Endothelial cell of umbilical vein (primary cell): ENCODE measurements at regions not wholly inside any gene's neighbourhood (a gene's known extent, or its start where the extent isn't known, plus 50 kb on each side); places are given as distances from the start of the nearest gene placed in this dataset. TPM values are rescaled to one million over a fixed set of nuclear protein-coding genes. Genes with fewer than 3 reads are reported as not detected.

ENCODE experiments used
- BruUV-seq: library from RNA; stranded (reverse); fragments of 400-500 nt; replicated peaks from 2 replicates; lab custom pipeline; 2021; lab: Mats Ljungman, UMichigan
- CTCF ChIA-PET: fragments of 300-600, 350-600 bp; sonication (Branson Sonifier 250); formaldehyde crosslinking; loops from one replicate; lab custom pipeline; 2021; ENCODE audit warnings: antibody characterized with exemption, inconsistent platforms; lab: Charles Lee
- POLR2A ChIA-PET: fragments of 300-600, 350-600 bp; sonication (Branson Sonifier 250); formaldehyde crosslinking; loops from one replicate; lab custom pipeline; 2021; ENCODE audit warnings: antibody characterized with exemption, inconsistent platforms; lab: Charles Lee
- DNase-seq: peaks from one replicate; pipeline ENCODE4 v3.0.0-alpha.2; 2011; ENCODE audit warnings: low read depth, low spot score
- FAIRE-seq: peaks from 2 replicates; lab custom pipeline; 2011; peaks lifted over from hg19 to GRCh38; lab: Jason Lieb, UNC
- H2AFZ ChIP-seq: 2 replicates; pipeline ENCODE4 v1.6.0; 2012; ENCODE audit warnings: low read depth, low read length, control low read depth, inconsistent platforms
- H3K27ac ChIP-seq: 2 replicates; pipeline ENCODE4 v1.5.1; 2011; ENCODE audit warnings: low read depth, mild to moderate bottlenecking, control low read depth, low read length, moderate library complexity; ENCODE audit not compliant: insufficient read depth
- H3K27me3 ChIP-seq, 2 experiments: 2 replicates each; pipeline versions ENCODE4 v1.6.0 to v1.6.1; 2011; ENCODE audit warnings: low read length in 2 of 2, mixed read lengths in 1 of 2; ENCODE audit not compliant: control insufficient read depth in 2 of 2, insufficient read depth in 2 of 2
- H3K36me3 ChIP-seq, 2 experiments: 2 replicates in 1 of 2; 3 replicates in 1 of 2; pipeline ENCODE4 v1.5.1; 2011; ENCODE audit warnings: low read length in 2 of 2, mild to moderate bottlenecking in 1 of 2, moderate library complexity in 1 of 2; ENCODE audit not compliant: control insufficient read depth in 2 of 2, insufficient read depth in 2 of 2; ENCODE audit errors: extremely low read depth in 1 of 2
- H3K4me1 ChIP-seq: 3 replicates; pipeline ENCODE4 v1.5.1; 2011; ENCODE audit warnings: mild to moderate bottlenecking, low read length; ENCODE audit not compliant: control insufficient read depth, insufficient read depth; ENCODE audit errors: extremely low read depth
- H3K4me2 ChIP-seq: 2 replicates; pipeline ENCODE4 v1.6.1; 2011; ENCODE audit warnings: low read length, control low read depth, mixed read lengths; ENCODE audit not compliant: insufficient read depth
- H3K4me3 ChIP-seq, 3 experiments: fragments of 200-600 bp in 1 of 3; sonication (generic), shearing (Covaris generic) in 1 of 3; replicated peaks in 1 of 3; 2 replicates each; pipeline ENCODE4 v1.5.1; 2011 to 2016; ENCODE audit warnings: control low read depth in 3 of 3, low read length in 3 of 3, mild to moderate bottlenecking in 2 of 3, inconsistent platforms in 1 of 3, low read depth in 1 of 3, moderate library complexity in 1 of 3; ENCODE audit not compliant: insufficient read depth in 1 of 3
- H3K79me2 ChIP-seq: 2 replicates; pipeline ENCODE4 v1.6.0; 2012; ENCODE audit warnings: low read length, inconsistent platforms; ENCODE audit not compliant: control insufficient read depth, insufficient read depth
- H3K9ac ChIP-seq: replicated peaks from 2 replicates; pipeline ENCODE3; 2011; ENCODE audit warnings: low read length, control low read depth; ENCODE audit not compliant: insufficient read depth; ENCODE audit errors: extremely low read depth
- H3K9me1 ChIP-seq: replicated peaks from 3 replicates; pipeline ENCODE4 v1.6.0; 2011; ENCODE audit warnings: mild to moderate bottlenecking, low read length; ENCODE audit not compliant: control insufficient read depth, insufficient read depth; ENCODE audit errors: extremely low read depth
- H3K9me3 ChIP-seq: replicated peaks from 2 replicates; pipeline ENCODE4 v1.5.1; 2012; ENCODE audit warnings: low read length, inconsistent platforms; ENCODE audit not compliant: control insufficient read depth, insufficient read depth
- H4K20me1 ChIP-seq: replicated peaks from 2 replicates; pipeline ENCODE3; 2011; ENCODE audit warnings: mild to moderate bottlenecking, low read length; ENCODE audit not compliant: control insufficient read depth, insufficient read depth; ENCODE audit errors: extremely low read depth
- CTCF ChIP-seq, 2 donors: IDR thresholded peaks; 1 replicate in 1 of 2; 2 replicates in 1 of 2; pipeline ENCODE4 v1.5.1; 2011; ENCODE audit warnings: low read length in 2 of 2, mild to moderate bottlenecking in 2 of 2, moderate library complexity in 2 of 2, control low read depth in 1 of 2, inconsistent platforms in 1 of 2, low read depth in 1 of 2; ENCODE audit not compliant: insufficient read depth in 1 of 2; ENCODE audit errors: extremely low read depth in 1 of 2
- EZH2 ChIP-seq: IDR thresholded peaks from 2 replicates; pipeline ENCODE4 v1.6.1; 2012; ENCODE audit warnings: borderline replicate concordance, low read depth, mild to moderate bottlenecking, moderate library complexity, low read length, inconsistent platforms; ENCODE audit not compliant: severe bottlenecking
- GATA2 ChIP-seq: IDR thresholded peaks from 2 replicates; pipeline ENCODE4 v1.7.0; 2011; ENCODE audit warnings: low read depth, mild to moderate bottlenecking, moderate library complexity, mixed read lengths, low read length; ENCODE audit not compliant: insufficient read length, insufficient read depth
- MYC ChIP-seq: IDR thresholded peaks from one replicate; pipeline ENCODE4 v1.6.1; 2011; ENCODE audit warnings: mild to moderate bottlenecking, low read depth, low read length
- POLR2A ChIP-seq: IDR thresholded peaks from 2 replicates; pipeline ENCODE4 v1.6.1; 2012; ENCODE audit warnings: low read depth, mild to moderate bottlenecking, control low read depth, low read length
- POLR2AphosphoS5 ChIP-seq: IDR thresholded peaks from 2 replicates; pipeline ENCODE4 v1.6.1; 2012; ENCODE audit warnings: low read depth, mild to moderate bottlenecking, control low read depth, low read length, moderate library complexity; ENCODE audit not compliant: insufficient read depth
- dilution Hi-C: fragments of 300-500 bp; cut with MboI; formaldehyde crosslinking; loops from one replicate; pipeline ENCODE4 v1.15.0; 2019; ENCODE audit warnings: low sequenced_read_pairs; ENCODE audit not compliant: extremely low pct_ligation_motif_present
- intact Hi-C: fragments of 100-400 bp; cut with micrococcal nuclease; formaldehyde crosslinking; loops from one replicate; pipeline ENCODE4 v1.10.0; 2022
- small RNA-seq: library from RNA; depleted of rRNA; stranded (forward); fragments of <200 nt; gene quantifications from one replicate; pipeline ENCODE3, GENCODE V24; 2012; ENCODE audit warnings: low replicate concordance, low read depth; ENCODE audit not compliant: insufficient read depth, insufficient read length

DNA sequence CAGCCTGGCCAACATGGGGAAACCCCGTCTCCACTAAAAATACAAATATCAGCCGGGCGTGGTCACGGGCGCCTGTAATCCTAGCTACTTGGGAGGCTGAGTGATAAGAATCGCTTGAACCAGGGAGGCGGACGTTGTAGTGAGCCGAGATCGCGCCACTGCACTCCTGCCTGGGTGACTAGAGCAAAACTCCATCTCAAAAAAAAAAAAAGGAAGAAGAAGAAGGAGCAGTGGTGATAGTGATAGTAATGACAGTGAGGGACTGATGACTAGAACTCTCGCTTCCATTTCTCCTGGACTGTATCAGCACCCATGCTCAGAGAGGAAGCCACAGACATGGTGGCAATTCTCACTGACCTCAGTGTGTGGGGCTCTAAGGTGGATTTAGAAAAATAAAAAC is 52.6 kb upstream of the CLINT1 start:
- dilution Hi-C loops = no loop called here

More for the DNA sequence above, 52.6 kb upstream of the CLINT1 start:
- intact Hi-C loops = no loop called here
- DNase-seq (no peak), FAIRE-seq (no peak)
- Histone ChIP-seq H3K9me3 (no peaks in the 10 kb centered on the region), H3K27ac (no peak overlapping the region), H3K27me3 (no peaks in the 10 kb centered on the region), H2AFZ (no peak overlapping the region), H3K9me1 (no peaks in the 10 kb centered on the region), H3K79me2 (no peaks in the 10 kb centered on the region), H3K4me3 (no peak overlapping the region), H3K36me3 (no peaks in the 10 kb centered on the region), H3K4me1 (no peaks in the 10 kb centered on the region), H3K9ac (no peak overlapping the region), H4K20me1 (no peaks in the 10 kb centered on the region), H3K4me2 (no peak overlapping the region)
- ChIA-PET POLR2A (no interaction called here), CTCF (no interaction called here)
- BruUV-seq = no TSS peak
- no peak for TF ChIP-seq EZH2
- no peak for TF ChIP-seq POLR2AphosphoS5
- TF ChIP-seq GATA2 = no peak
- TF ChIP-seq CTCF (IDR thresholded peaks at IDR 0.05; ENCODE audit: extremely low read depth in 1 of 2, insufficient read depth in 1 of 2, low read depth in 1 of 2, low read length in 2 of 2) = no peak
- no peak for TF ChIP-seq POLR2A
- no peak for TF ChIP-seq MYC

Small RNAs in the stretch of these regions (small RNA-seq; reads per million reads assigned to genes)
- gene AC091979.2 = not detected
- gene RNU2-48P = not detected
